ENCODE measurements at regions not wholly inside any gene's neighbourhood (a gene's known extent, or its start where the extent isn't known, plus 50 kb on each side); places are given as distances from the start of the nearest gene placed in this dataset.

DNA sequence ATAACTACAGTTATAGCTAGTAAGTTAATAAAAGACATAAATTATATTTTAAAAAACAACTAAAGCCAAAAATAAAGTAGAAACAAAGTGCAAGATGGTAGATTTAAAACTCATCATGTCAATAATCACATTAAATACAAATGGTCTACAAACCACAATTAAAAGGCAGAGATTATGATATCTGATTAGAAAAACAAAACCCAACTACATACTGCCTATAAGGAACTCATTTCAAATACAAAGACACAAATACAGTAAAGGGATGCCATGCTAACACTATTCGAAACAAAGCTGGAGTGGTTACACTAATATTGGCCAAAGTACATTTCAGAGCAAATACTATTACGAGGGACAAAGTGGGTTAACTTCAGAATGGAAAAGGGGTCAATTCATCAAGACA is 426.5 kb downstream of the SHQ1 start:
- DNase-seq, result no peak

DNA sequence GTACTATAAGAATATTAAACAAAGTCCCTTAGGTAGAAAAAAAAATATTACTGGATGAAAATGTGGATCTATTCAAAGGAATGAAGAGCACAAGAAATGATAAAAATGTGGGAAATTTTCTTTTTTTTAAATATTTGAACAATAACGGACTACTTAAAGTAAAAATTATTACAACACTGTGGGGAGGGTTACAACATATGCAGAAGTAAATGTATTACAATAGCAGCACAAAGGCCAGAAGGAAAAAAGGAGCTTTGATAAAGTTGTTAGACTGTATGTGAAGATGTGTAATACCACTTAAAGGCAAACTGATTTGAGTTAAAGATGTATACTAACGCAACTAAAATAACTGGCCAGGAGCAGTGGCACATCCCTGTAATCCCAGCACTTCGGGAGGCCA is 427.1 kb downstream of the SHQ1 start:
- no peak for DNase-seq

DNA sequence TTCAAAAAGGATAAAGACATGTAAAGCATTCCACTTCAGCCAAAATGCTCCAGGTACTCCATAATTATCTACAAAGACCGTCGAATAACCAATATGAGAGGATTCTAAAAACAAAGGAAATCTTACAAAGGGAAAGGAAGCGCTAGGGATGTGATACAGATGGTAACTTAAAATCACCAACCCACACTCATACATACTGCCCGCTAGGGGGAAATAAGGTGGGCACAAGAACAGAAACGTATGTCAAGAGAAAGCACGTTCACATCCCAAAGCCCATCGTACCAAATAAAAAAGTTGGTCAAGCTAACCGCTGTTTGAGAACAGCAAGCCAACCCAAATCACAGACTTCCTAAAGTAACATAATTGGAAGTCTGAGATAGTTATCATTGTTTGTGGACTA is 429.4 kb downstream of the SHQ1 start:
- no peak for DNase-seq

DNA sequence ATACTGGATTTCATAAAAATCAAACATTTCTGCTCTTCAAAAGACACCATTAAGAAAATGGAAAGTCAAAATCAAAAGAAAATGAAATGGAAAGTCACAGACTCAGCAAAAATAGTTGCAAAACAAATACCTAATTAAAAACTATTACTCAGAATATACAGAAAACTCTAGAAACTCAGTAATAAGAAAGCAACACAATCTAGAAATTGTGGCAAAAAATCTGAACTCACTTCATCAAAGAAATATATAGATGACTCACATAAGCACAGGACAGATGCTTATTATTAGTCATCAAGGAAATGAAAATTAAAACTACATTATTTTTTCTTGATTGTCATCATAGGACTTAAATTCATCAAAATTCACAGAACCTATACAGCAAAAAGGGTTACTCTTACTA is 430.0 kb downstream of the SHQ1 start:
- no peak for DNase-seq

GRCh38 chr3:72414481-72415016 is 433.7 kb downstream of the SHQ1 start:
- DNase-seq, result no peak

- DNase-seq, result no peak
These were observed 435.0 kb downstream of the SHQ1 start for GRCh38 chr3:72413228-72413627.

DNA sequence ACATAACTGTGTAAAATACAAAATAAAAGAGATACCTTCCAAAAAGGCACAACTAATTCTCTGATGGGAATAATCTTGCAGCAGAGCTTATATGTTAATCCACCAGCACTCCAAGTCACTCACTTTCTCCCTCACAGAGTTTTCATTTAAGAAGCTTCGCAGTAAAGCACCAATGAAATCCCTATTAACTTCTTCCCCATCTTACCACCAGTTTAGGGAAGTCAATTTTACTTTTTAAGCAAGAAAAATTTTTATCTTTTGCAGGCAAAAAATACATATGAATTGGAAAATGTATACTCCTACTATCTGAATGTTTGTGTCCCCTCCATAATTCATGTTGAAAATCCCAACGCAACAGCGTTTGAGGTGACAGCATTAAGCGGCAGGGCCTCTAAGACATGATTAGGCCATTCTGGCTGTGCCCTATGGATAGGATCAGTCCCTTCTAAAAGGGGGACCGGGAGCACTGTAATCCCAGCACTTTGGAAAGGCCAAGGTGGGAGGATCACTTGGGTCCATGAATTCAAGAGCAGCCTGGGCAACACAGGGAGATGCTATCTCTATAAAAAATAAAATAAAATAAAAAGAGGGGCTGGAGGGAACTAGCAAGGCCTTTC is 435.8 kb downstream of the SHQ1 start:
- no peak for DNase-seq

- no peak for DNase-seq
These were observed 436.4 kb downstream of the SHQ1 start for GRCh38 chr3:72411843-72412242.

DNA sequence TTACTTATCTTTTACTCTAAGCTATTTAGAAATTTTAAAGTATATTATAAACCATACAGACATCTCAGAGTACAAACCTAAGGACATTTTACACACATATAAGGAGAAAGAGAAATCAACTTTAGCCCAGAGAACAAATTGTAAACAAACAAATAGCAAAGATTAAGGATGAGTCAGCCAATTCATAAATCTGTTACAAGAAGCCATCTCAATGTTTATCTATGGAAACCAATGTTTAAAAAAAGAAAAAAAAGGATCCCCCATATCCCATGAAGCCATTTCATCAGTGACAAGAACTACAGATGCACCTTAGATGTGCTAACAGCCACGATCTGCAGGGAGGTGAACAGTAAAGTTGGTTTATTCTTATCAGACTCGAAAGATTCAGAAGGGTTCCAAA is 437.1 kb downstream of the SHQ1 start:
- DNase-seq, result no peak

DNA sequence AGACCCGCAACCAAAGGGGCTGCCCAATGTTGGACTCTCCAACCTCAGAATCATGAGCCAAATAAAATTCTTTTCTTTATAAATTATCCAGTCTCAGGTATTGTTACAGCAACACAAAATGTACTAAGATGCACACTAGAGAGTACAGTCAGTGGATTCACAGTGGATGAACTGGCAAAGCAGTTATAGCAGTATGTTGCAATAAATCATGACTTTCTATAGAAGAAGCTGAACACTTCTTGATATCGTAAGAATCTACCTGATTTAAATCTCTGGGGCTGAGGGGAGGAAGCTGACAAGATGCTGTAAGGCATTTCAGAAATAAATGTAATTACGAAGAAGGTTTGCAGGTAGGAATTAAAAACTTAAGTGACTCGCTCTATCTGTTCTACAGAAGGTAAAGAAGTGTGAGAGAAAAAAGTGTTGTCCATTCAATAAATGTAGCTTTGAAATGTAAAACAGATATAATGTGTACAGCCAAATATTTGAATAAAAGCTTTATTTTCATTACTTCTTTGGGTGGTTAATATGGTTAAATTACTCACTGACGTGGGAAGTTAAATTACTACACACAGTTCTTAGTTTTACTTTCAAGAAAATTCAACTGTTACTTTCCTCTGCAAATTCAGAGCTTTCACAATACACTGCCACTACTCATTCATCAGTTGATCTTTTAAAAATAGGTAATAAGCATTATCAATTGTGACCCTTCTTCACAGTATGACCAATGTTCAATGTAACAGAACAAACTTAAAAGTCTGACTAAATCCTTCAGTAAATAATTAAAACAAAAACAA is 439.1 kb downstream of the SHQ1 start:
- DNase-seq, result no peak

DNA sequence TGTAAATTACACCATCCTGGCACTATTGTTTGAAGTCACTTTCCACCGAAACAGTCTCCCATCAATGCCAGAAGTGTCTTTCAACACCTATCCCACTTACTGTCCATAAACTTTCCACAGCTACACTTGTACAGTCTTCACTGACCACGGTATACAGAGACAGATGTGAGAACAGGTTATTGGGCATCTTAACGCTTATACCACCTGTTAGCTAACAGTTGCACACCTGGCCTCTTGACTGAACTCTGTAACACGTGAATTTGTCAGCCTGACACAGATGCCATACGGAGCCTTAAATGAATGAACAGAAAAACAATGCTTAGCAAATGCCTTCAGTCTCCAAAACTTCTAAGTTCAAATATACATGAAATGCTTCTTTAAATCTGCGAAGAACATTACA is 440.5 kb downstream of the SHQ1 start:
- DNase-seq, result no peak

DNA sequence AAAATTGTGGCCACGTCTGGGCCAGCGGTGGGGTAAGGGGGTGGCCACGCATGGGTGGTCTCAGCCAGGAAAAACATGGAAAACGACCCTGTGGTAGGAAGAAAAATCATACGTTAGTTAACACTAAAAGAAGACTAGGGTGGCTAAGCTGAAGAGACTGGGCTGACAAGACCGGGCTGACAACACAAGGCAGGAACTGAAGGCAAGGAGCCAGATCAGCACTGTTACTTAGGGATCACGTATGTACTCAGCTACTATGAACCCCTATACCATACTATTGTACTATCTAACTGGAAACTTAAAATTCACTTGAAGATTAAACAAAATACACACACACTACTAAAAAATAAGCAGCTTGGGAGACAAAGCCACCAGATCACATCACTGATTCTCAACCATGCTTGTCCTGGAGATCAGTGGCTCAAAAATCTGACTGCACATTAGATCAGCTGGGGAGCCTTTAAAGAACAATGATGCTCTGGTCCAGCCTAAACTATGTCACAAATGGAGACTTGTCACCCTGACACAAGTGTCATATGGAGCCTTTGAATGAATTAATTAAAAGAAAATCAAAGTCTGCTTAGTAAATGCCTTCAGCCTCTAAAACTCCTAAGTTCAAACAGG is 442.2 kb downstream of the SHQ1 start:
- DNase-seq, result no peak

DNA sequence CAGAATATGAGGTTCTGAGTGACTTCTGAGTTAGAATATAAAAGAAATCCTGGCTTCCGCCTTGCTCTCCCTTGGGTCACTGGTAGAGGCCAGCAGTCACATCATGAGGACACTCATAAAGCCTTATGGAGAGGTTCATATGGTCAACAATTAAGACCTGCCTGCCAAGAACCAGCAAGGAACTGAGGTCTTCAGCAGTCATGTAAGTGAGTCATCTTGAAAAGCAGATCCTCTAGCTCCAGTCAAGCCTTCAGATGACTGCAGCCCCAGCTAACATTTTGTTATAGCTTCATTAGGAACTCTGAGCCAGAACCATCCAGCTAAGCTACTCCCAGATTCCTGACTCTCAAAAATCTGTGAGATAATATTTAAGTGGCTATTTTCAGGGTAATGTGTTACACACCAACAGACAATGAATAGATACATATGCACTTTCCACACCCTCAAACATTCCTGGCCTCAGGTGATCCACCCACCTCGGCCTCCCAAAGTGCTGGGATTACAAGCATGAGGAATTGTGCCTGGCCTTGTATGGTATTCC is 447.2 kb downstream of the SHQ1 start:
- no peak for DNase-seq

- DNase-seq, result no peak
These were observed 449.5 kb downstream of the SHQ1 start for GRCh38 chr3:72398781-72399180.

- no peak for DNase-seq
These were observed 450.7 kb downstream of the SHQ1 start for GRCh38 chr3:72397586-72397985.

- DNase-seq, result no peak
These were observed 451.3 kb downstream of the SHQ1 start for GRCh38 chr3:72396899-72397298.

GRCh38 chr3:72395776-72396311 is 452.4 kb downstream of the SHQ1 start:
- DNase-seq, result no peak

DNA sequence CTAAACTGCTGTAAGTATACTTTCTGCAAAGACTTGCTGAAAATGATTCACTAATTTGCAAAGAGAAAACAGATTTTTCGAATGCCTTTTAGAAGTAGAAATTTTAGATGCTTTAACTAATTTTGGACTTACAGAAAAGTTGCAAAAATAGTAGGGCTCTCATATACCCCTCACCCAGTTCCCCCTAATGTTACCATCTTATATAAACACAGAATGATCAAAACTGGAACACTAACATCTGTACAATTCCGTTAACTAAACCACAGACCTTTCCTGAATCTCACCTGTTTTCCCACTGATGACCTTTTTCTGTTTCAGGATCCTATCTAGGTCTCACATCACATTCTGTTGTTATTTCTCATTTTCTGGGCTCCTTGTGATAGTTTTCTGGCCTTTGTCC is 454.8 kb downstream of the SHQ1 start:
- no peak for DNase-seq

DNA sequence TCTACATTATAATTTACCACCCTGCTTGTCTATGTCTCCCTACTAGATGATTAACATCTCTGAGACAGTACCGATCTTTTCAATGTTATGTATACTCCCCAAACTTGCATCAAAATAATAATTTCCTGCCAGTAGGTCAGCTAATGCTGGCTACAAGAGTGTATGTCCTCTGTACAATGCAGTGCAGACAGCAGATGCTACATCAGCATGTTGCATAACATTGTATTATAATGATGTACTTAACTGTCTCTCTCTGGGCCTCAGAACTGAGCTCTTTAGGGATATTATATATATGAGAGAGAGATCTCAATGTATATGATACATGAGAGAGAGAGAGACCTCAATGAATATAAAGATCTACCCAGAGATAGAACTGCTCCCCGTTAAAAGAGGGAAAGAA is 456.6 kb downstream of the SHQ1 start:
- DNase-seq, result no peak

DNA sequence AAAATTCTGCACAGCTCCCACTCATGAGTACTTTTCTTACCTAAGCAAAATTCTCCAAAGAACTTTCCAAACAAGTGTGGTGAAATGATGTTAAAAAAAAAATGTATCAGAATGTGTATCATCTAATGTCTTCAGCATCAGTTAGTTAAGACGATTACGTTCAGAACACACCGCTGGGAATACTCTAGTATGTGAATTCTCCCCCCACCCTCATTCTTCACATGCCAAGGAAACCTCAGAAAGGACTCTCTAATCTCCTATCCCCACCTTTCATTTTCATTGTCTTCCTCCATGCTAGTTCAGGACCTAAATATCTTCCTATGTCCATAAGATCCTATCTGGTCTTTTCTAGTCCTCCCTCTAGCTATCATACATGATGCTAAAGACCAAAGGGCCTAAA is 457.4 kb downstream of the SHQ1 start:
- no peak for DNase-seq

DNA sequence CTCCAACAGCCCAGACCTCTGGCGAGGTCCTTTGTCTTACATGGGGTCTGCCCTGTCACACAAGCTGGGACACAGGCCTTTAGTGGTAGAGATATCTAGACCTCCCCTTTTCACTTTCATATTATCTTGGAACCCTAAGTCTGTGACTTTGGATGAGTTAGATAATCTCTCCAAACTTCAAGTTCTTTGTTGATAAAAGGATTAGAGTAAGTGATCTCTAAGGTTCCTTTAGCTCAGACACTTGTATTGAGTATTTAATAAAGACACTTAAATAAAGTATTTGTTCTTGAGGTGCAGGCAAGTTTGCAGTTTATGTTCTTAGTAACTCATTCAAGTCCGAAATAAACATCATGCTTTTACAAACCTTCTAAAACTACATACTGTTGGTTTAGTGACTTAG is 459.6 kb downstream of the SHQ1 start:
- no peak for DNase-seq

GRCh38 chr3:72388117-72388516 is 460.1 kb downstream of the SHQ1 start:
- DNase-seq, result no peak

DNA sequence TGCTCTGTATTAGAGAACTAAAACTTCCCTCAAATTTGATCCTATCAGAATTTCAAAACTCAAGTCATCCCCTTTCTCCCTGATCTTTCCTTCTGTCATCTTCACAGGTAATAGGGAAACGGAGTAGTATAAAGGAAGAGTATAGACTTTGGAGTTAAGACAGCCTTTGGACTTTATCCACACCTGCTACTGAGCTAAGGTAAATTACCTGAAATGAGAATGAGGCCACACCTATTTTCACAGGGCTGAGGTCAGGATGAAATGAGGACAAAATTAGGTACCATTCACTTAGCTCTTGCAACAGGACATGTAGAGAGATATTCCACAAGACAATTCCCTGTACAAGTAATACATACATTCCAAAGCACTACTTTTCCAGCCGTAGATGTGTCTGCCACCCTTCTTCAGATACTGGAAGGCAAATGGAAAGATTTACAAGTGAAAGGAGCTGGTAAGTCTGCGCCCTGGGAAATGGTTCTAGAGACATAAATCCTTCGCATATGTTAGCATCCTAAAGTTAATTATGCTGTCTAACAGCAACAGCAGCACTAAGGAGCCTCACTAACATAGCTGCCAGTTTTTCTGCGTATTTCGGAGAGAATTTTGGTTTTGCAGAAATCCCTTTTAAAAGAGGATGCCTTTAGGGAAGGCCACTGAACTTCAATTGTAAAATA is 461.8 kb downstream of the SHQ1 start:
- no peak for DNase-seq
